ENCODE measurements at regions not wholly inside any gene's neighbourhood (a gene's known extent, or its start where the extent isn't known, plus 50 kb on each side); places are given as distances from the start of the nearest gene placed in this dataset.

- Histone ChIP-seq H3K79me2 (ENCODE audit: insufficient read depth, low read length) (no peaks in the 10 kb centered on the region), H3K27me3 (ENCODE audit: insufficient read depth, low read length) (no peaks in the 10 kb centered on the region), H3K4me1 (ENCODE audit: control insufficient read depth in 1 of 2, insufficient read depth in 2 of 2, low read length in 2 of 2) (no peaks in the 10 kb centered on the region; a peak in 1 of 4 replicates), H4K20me1 (ENCODE audit: insufficient read depth) (no peaks in the 10 kb centered on the region), H3K27ac (ENCODE audit: low read depth, low read length) (no peak overlapping the region), H2AFZ (ENCODE audit: low read depth, low read length, poor library complexity, severe bottlenecking) (no peak overlapping the region), H3K9me2 (ENCODE audit: insufficient read depth) (no peaks in the 10 kb centered on the region), H3K9me3 (ENCODE audit: control insufficient read depth in 1 of 2, insufficient read depth in 1 of 2, low read depth in 1 of 2, low read length in 2 of 2) (no peaks in the 10 kb centered on the region), H3K36me3 (ENCODE audit: control insufficient read depth in 1 of 2, insufficient read depth in 2 of 2, low read length in 2 of 2) (no peaks in the 10 kb centered on the region), H3K4me2 (ENCODE audit: low read length) (no peak overlapping the region), H3K9ac (ENCODE audit: low read length) (no peak overlapping the region), H3K4me3 (replicated peaks in 1 of 2; ENCODE audit: low read depth in 1 of 2, low read length in 2 of 2) (no peak overlapping the region)
- CTCF ChIA-PET: no interaction called here
- RAD21 ChIA-PET (ENCODE audit: low non-redundant PET in 1 of 2, low total read pairs in 2 of 2, uncharacterized antibody in 2 of 2, unreplicated experiment in 2 of 2): no interaction called here
- intact Hi-C loops (cut with micrococcal nuclease): no loop called here
- TF ChIP-seq SRF (IDR thresholded peaks at IDR 0.05; ENCODE audit: low read depth): no peak
- TF ChIP-seq SP1 (IDR thresholded peaks at IDR 0.05; ENCODE audit: low read depth): no peak
- no peak for TF ChIP-seq FOSL1 (IDR thresholded peaks at IDR 0.05; ENCODE audit: low read depth)
- no peak for ATAC-seq
- POLR2A ChIA-PET: no interaction called here
- no peak for DNase-seq (ENCODE audit: low read depth, low spot score)
- BruUV-seq (replicated peaks): no TSS peak
These were observed 398.2 kb upstream of the TRIB2 start for GRCh38 chr2:12318427-12319057.

- TF ChIP-seq ZNF274 (IDR thresholded peaks at IDR 0.05; ENCODE audit: low read depth, low read length) (no peak), FOSL1 (IDR thresholded peaks at IDR 0.05; ENCODE audit: low read depth) (no peak), YY1 (IDR thresholded peaks at IDR 0.05; ENCODE audit: extremely low read depth, insufficient replicate concordance, low read depth, low read length) (no peak)
- TF ChIP-seq, protein P1, sequence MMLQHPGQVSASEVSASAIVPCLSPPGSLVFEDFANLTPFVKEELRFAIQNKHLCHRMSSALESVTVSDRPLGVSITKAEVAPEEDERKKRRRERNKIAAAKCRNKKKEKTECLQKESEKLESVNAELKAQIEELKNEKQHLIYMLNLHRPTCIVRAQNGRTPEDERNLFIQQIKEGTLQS (IDR thresholded peaks at IDR 0.05): no peak
- ChIA-PET CTCF (no interaction called here), RAD21 (ENCODE audit: low non-redundant PET in 1 of 2, low total read pairs in 2 of 2, uncharacterized antibody in 2 of 2, unreplicated experiment in 2 of 2) (no interaction called here), POLR2A (no interaction called here)
- BruUV-seq (replicated peaks): no TSS peak
- no peaks in the 10 kb centered on the region for H3K79me2 ChIP-seq (ENCODE audit: insufficient read depth, low read length)
- H3K4me2 ChIP-seq (ENCODE audit: low read length): no peak overlapping the region
- no peak overlapping the region for H3K4me3 ChIP-seq (replicated peaks in 1 of 2; ENCODE audit: low read depth in 1 of 2, low read length in 2 of 2)
- no peaks in the 10 kb centered on the region for H3K36me3 ChIP-seq (ENCODE audit: control insufficient read depth in 1 of 2, insufficient read depth in 2 of 2, low read length in 2 of 2)
- H3K9me2 ChIP-seq (ENCODE audit: insufficient read depth): no peaks in the 10 kb centered on the region
- no peaks in the 10 kb centered on the region for H3K9me3 ChIP-seq (ENCODE audit: control insufficient read depth in 1 of 2, insufficient read depth in 1 of 2, low read depth in 1 of 2, low read length in 2 of 2)
- H3K9ac ChIP-seq (ENCODE audit: low read length): no peak overlapping the region
- H4K20me1 ChIP-seq (ENCODE audit: insufficient read depth): no peaks in the 10 kb centered on the region
- DNase-seq (ENCODE audit: low read depth, low spot score) (no peak), ATAC-seq (no peak)
- intact Hi-C loops (cut with micrococcal nuclease): no loop called here
- H3K4me1 ChIP-seq (ENCODE audit: control insufficient read depth in 1 of 2, insufficient read depth in 2 of 2, low read length in 2 of 2): no peaks in the 10 kb centered on the region; a peak in 1 of 4 replicates
- no peak overlapping the region for H3K27ac ChIP-seq (ENCODE audit: low read depth, low read length)
- no peak overlapping the region for H2AFZ ChIP-seq (ENCODE audit: low read depth, low read length, poor library complexity, severe bottlenecking)
- H3K27me3 ChIP-seq (ENCODE audit: insufficient read depth, low read length): no peaks in the 10 kb centered on the region
These were observed 396.6 kb upstream of the TRIB2 start for GRCh38 chr2:12320027-12320734.
